Transverse colon (tissue), 4 donors: ENCODE measurements at regions not wholly inside any gene's neighbourhood (a gene's known extent, or its start where the extent isn't known, plus 50 kb on each side); places are given as distances from the start of the nearest gene placed in this dataset.

Source experiments
- DNase-seq: peaks from one replicate; pipeline ENCODE4 v3.0.0-alpha.2; 2019
- H3K27ac ChIP-seq, 4 donors: fragments of 200-600 bp; sonication (generic); 2 replicates each; pipeline ENCODE4 v1.5.1; 2016 to 2018; ENCODE audit warnings: inconsistent platforms in 4 of 4
- H3K27me3 ChIP-seq: fragments of 200-600 bp; sonication (generic); 2 replicates; pipeline ENCODE4 v1.5.1; 2017; ENCODE audit warnings: inconsistent platforms
- H3K36me3 ChIP-seq, 4 donors: fragments of 200-600 bp; sonication (generic); 2 replicates each; pipeline ENCODE4 v1.5.1; 2017 to 2019; ENCODE audit warnings: inconsistent platforms in 4 of 4
- H3K4me1 ChIP-seq, 4 donors: fragments of 200-600 bp; sonication (generic); 2 replicates each; pipeline ENCODE4 v1.5.1; 2017 to 2020; ENCODE audit warnings: inconsistent platforms in 4 of 4
- H3K4me3 ChIP-seq, 4 donors: fragments of 200-600 bp; sonication (generic); 1 replicate in 1 of 4; 2 replicates in 3 of 4; pipeline versions ENCODE4 v1.5.1 to v1.6.1; 2017 to 2019; ENCODE audit warnings: inconsistent platforms in 4 of 4
- H3K9me3 ChIP-seq, 2 donors: fragments of 200-600 bp; sonication (generic); 2 replicates each; pipeline ENCODE4 v1.5.1; 2017 to 2019; ENCODE audit warnings: inconsistent platforms in 2 of 2
- CTCF ChIP-seq, 5 experiments: fragments of 200-600 bp in 3 of 5; fragments of 450-650 bp in 2 of 5; sonication (generic) in 3 of 5; IDR thresholded peaks; 1 replicate in 2 of 5; 2 replicates in 3 of 5; pipeline ENCODE4 v1.5.1; 2016 to 2017; ENCODE audit warnings: antibody characterized with exemption in 5 of 5, inconsistent platforms in 3 of 5, mild to moderate bottlenecking in 2 of 5, moderate library complexity in 1 of 5
- EP300 ChIP-seq: sonication (generic); formaldehyde crosslinking; IDR thresholded peaks from one replicate; pipeline ENCODE4 v1.6.1; 2017; ENCODE audit warnings: antibody characterized with exemption, low read depth
- POLR2A ChIP-seq: fragments of 450-650 bp; IDR thresholded peaks from one replicate; pipeline ENCODE4 v1.6.1; 2016; ENCODE audit warnings: antibody characterized with exemption, mild to moderate bottlenecking, moderate library complexity
- POLR2AphosphoS5 ChIP-seq, 3 donors: sonication (generic); formaldehyde crosslinking; IDR thresholded peaks; one replicate each; pipeline ENCODE4 v1.6.1; 2016; ENCODE audit warnings: antibody characterized with exemption in 3 of 3
- WGBS, 2 donors: methylation state at CpG; one replicate each; pipeline ENCODE4 v1.1.5; 2018; ENCODE audit warnings: low coverage in 1 of 2; 5-methylcytosine and 5-hydroxymethylcytosine counted together
- in situ Hi-C, 4 donors: fragments of 200-750 bp; cut with MboI; loops; one replicate each; pipeline versions ENCODE4 v1.15.0 to v1.15.1; 2017; ENCODE audit warnings: low sequenced_read_pairs in 3 of 4, low pct_ligation_motif_present in 1 of 4, low pct_unique_long_range_greater_than_20kb in 1 of 4
- intact Hi-C: fragments of 100-400 bp; cut with DNase I; formaldehyde crosslinking; loops from one replicate; pipeline ENCODE4 v1.15.1; 2023; ENCODE audit warnings: low total_unique reads

GRCh38 chr7:112579388-112579787, 98.6 kb downstream of the LSMEM1 start:
- no peak for DNase-seq
- intact Hi-C loops (no loop called here), in situ Hi-C loops (no loop called here)
- no peaks in the 10 kb centered on the region for H3K9me3 ChIP-seq
- peaks cover 0 to 23% (median 13%) of the 10 kb centered on the region in 4 donors for H3K4me1 ChIP-seq
- H3K4me3 ChIP-seq = no peak overlapping the region
- no peak for TF ChIP-seq POLR2A
- no peak for TF ChIP-seq EP300
- no peak for TF ChIP-seq CTCF (IDR thresholded peaks at IDR 0.05)
- peak in 2 of 3 donors; percentile 48 to 72 for TF ChIP-seq POLR2AphosphoS5 (IDR thresholded peaks at IDR 0.05)
- no peaks in the 10 kb centered on the region for H3K36me3 ChIP-seq
- no peak overlapping the region for H3K27ac ChIP-seq
- 73 to 75% methylated on average over 4 of the region's 4 CpGs for WGBS, 2 donors
- H3K27me3 ChIP-seq = no peaks in the 10 kb centered on the region

DNA sequence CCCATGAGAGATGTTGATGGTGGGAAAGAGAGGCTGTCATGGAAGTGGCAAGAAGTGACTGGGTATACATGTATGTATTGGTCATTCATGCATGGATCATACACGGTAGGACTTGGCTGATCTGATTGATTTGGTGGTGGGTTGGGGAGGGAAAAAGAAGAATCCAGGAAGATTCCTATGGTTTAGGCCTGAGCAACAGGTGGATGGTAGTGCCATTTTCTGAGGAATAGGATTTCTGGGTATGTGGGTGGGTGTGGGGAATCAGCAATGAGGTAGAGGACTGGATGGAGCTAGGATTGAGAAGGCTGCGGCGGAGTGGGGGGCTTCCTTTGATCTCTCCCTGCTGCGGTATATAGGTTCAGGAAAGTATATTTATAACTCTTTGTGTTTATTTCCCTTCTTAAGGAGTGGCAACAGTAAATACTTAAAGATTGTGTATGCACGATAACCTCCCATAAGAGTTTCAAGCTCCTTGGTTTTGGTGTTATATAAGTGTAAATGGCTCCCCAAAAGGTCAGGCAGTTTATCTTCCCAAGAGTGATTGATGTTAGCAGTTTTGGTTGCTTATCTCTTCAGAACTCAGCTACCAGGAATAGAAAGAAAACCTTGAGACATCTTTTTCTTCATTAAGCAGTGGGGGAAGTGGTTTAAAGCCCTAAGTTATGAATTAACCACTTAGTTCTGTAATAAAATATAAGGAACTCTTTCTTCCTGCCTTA, 100.1 kb downstream of the LSMEM1 start:
- in situ Hi-C loops (no loop called here), intact Hi-C loops (no loop called here)
- Histone ChIP-seq H3K27me3 (no peaks in the 10 kb centered on the region), H3K27ac (no peak overlapping the region), H3K4me3 (no peak overlapping the region), H3K36me3 (no peaks in the 10 kb centered on the region), H3K9me3 (no peaks in the 10 kb centered on the region), H3K4me1 (peaks cover 0 to 8% (median 3%) of the 10 kb centered on the region in 4 donors)
- WGBS, 2 donors = 82 to 89% methylated on average over 4 to 5 of the region's 5 CpGs
- TF ChIP-seq EP300 (no peak), CTCF (IDR thresholded peaks at IDR 0.05) (no peak), POLR2AphosphoS5 (IDR thresholded peaks at IDR 0.05) (no peak), POLR2A (no peak)
- DNase-seq = no peak

- intact Hi-C loops = no loop called here
- Histone ChIP-seq H3K4me3 (no peak overlapping the region), H3K9me3 (no peaks in the 10 kb centered on the region)
These were observed 100.7 kb downstream of the LSMEM1 start for GRCh38 chr7:112581529-112581928.

GRCh38 chr7:112584290-112584689, 103.5 kb downstream of the LSMEM1 start:
- peaks cover 0 to 5% (median 0%) of the 10 kb centered on the region in 4 donors for H3K4me1 ChIP-seq
- H3K4me3 ChIP-seq = no peak overlapping the region
- DNase-seq = no peak
- no peaks in the 10 kb centered on the region for H3K36me3 ChIP-seq
- intact Hi-C loops = no loop called here
- no peaks in the 10 kb centered on the region for H3K27me3 ChIP-seq
- H3K27ac ChIP-seq = no peak overlapping the region
- no peaks in the 10 kb centered on the region for H3K9me3 ChIP-seq
- TF ChIP-seq POLR2AphosphoS5 (IDR thresholded peaks at IDR 0.05) (no peak), POLR2A (no peak), CTCF (IDR thresholded peaks at IDR 0.05) (no peak), EP300 (no peak)
- WGBS, 2 donors = 83 to 90% methylated on average over 2 of the region's 2 CpGs
- in situ Hi-C loops = no loop called here

More at GRCh38 chr7:112581529-112581928, 100.7 kb downstream of the LSMEM1 start:
- Histone ChIP-seq H3K27me3 (no peaks in the 10 kb centered on the region), H3K27ac (no peak overlapping the region), H3K36me3 (no peaks in the 10 kb centered on the region), H3K4me1 (peaks cover 0 to 5% (median 0%) of the 10 kb centered on the region in 4 donors)
- no peak for DNase-seq
- in situ Hi-C loops = no loop called here
- TF ChIP-seq CTCF (IDR thresholded peaks at IDR 0.05) = no peak
- TF ChIP-seq POLR2A = no peak
- TF ChIP-seq POLR2AphosphoS5 (IDR thresholded peaks at IDR 0.05) = no peak
- no peak for TF ChIP-seq EP300
